Ishikawa (cell line): ENCODE measurements at regions not wholly inside any gene's neighbourhood (a gene's known extent, or its start where the extent isn't known, plus 50 kb on each side); places are given as distances from the start of the nearest gene placed in this dataset.

ENCODE experiments used
- CEBPB ChIP-seq: IDR thresholded peaks from 2 replicates; pipeline ENCODE4 v1.6.1; 2012
- CREB1 ChIP-seq: IDR thresholded peaks from 2 replicates; pipeline ENCODE4 v1.6.1; 2012; ENCODE audit warnings: low read depth
- EP300 ChIP-seq: IDR thresholded peaks from 2 replicates; pipeline ENCODE4 v1.6.1; 2012; ENCODE audit warnings: borderline replicate concordance
- FOXM1 ChIP-seq: IDR thresholded peaks from 2 replicates; pipeline ENCODE4 v1.6.1; 2012; ENCODE audit warnings: low read depth, borderline replicate concordance
- MAX ChIP-seq: IDR thresholded peaks from 2 replicates; pipeline ENCODE4 v1.6.1; 2012
- RAD21 ChIP-seq: IDR thresholded peaks from 2 replicates; pipeline ENCODE4 v1.6.1; 2012; ENCODE audit warnings: low read depth
- REST ChIP-seq: IDR thresholded peaks from 2 replicates; pipeline ENCODE4 v1.6.1; 2012; ENCODE audit warnings: low read depth, mild to moderate bottlenecking
- TAF1 ChIP-seq: IDR thresholded peaks from 2 replicates; pipeline ENCODE4 v1.6.1; 2012; ENCODE audit warnings: low read depth, mild to moderate bottlenecking
- TCF12 ChIP-seq: IDR thresholded peaks from 2 replicates; pipeline ENCODE4 v1.6.1; 2012; ENCODE audit warnings: low read depth
- USF1 ChIP-seq: IDR thresholded peaks from 2 replicates; pipeline ENCODE4 v1.6.1; 2012
- YY1 ChIP-seq: IDR thresholded peaks from 2 replicates; pipeline ENCODE4 v1.6.1; 2012; ENCODE audit warnings: low read depth
- ZBTB7A ChIP-seq: IDR thresholded peaks from 2 replicates; pipeline ENCODE4 v1.6.1; 2012; ENCODE audit warnings: low read depth

- TF ChIP-seq TAF1 (no peak), EP300 (no peak), USF1 (peak; percentile 93), RAD21 (no peak), TCF12 (no peak), CREB1 (no peak), YY1 (no peak), FOXM1 (no peak), MAX (no peak), REST (no peak), CEBPB (no peak), ZBTB7A (no peak)
Observed at GRCh38 chr21:32094804-32095203, 184.0 kb downstream of the MIS18A start.
